ENCODE measurements at regions not wholly inside any gene's neighbourhood (a gene's known extent, or its start where the extent isn't known, plus 50 kb on each side); places are given as distances from the start of the nearest gene placed in this dataset.
"Not testable (repeated sequence)": the region's sequence is repeated elsewhere in the genome, so short reads cannot be mapped to it uniquely, and the experiment has no call there.

DNA sequence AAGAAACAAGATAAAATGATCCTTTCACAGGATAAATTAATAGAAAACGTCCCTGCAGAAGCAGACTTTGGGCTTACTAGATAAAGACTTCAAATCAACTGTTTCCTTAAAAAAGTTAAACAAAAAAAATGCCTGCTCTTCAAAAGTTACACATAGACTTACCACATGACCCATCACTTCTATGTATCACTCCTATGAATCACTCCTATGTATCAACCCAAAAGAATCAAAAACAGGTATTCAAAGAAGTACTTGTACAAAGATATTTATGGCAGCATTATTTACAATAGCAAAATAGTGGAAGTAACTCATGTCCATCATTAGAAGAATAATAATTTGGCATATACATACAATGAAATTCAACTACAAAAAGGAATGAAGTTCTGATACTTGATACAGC is 56.3 kb upstream of the PRDM9 start:
- peaks cover 2% of the 10 kb centered on the region for H3K9me3 Mint-ChIP-seq
- CTCF ChIA-PET: no interaction called here
- no peak for DNase-seq
- H3K4me3 Mint-ChIP-seq: no peak overlapping the region
- no peaks in the 10 kb centered on the region for H3K36me3 Mint-ChIP-seq (ENCODE audit: low read depth)
- H3K27me3 Mint-ChIP-seq: no peaks in the 10 kb centered on the region
- no peaks in the 10 kb centered on the region for H3K4me1 Mint-ChIP-seq
- POLR2A ChIA-PET: no interaction called here
- H3K27ac Mint-ChIP-seq: no peak overlapping the region

GRCh38 chr5:23450187-23450586 is 57.2 kb upstream of the PRDM9 start:
- Mint-ChIP-seq H3K9me3 (no peaks in the 10 kb centered on the region), H3K36me3 (ENCODE audit: low read depth) (no peaks in the 10 kb centered on the region), H3K27ac (no peak overlapping the region), H3K4me1 (no peaks in the 10 kb centered on the region), H3K27me3 (no peaks in the 10 kb centered on the region), H3K4me3 (no peak overlapping the region)
- CTCF ChIA-PET: no interaction called here
- POLR2A ChIA-PET: no interaction called here
- DNase-seq: no peak

DNA sequence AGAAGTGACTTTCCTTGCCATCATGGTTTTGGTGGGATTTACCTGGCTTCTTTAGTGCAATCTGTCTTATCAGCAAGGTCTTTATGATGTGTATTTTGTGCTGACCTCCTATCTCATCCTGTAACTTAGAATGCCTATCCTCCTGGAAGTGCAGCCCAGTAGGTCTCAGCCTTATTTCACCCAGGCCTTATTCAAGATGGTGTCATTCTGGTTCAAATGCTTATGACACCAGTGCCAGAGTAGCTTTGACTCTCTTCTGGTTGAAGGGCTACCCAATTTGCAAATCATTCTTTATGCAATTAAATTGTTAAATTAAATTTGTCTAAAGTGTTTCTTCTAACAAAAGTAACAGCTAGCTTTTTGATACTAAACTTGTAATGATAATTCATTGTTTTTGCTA is 58.8 kb upstream of the PRDM9 start:
- no peaks in the 10 kb centered on the region for H3K36me3 Mint-ChIP-seq (ENCODE audit: low read depth)
- no peak overlapping the region for H3K27ac Mint-ChIP-seq
- CTCF ChIA-PET: no interaction called here
- POLR2A ChIA-PET: no interaction called here
- no peaks in the 10 kb centered on the region for H3K4me1 Mint-ChIP-seq
- H3K9me3 Mint-ChIP-seq: no peaks in the 10 kb centered on the region
- no peak overlapping the region for H3K4me3 Mint-ChIP-seq
- no peaks in the 10 kb centered on the region for H3K27me3 Mint-ChIP-seq
- no peak for DNase-seq

- no peak overlapping the region for H3K4me3 Mint-ChIP-seq
- H3K27me3 Mint-ChIP-seq: no peaks in the 10 kb centered on the region
- H3K9me3 Mint-ChIP-seq: no peaks in the 10 kb centered on the region
- no peak overlapping the region for H3K27ac Mint-ChIP-seq
- POLR2A ChIA-PET: no interaction called here
- H3K36me3 Mint-ChIP-seq (ENCODE audit: low read depth): no peaks in the 10 kb centered on the region
- no peak for DNase-seq
- H3K4me1 Mint-ChIP-seq: no peaks in the 10 kb centered on the region
- CTCF ChIA-PET: no interaction called here
Measured at GRCh38 chr5:23446424-23446823, 61.0 kb upstream of the PRDM9 start.

- POLR2A ChIA-PET: no interaction called here
- DNase-seq: no peak
- Mint-ChIP-seq H3K4me1 (no peaks in the 10 kb centered on the region), H3K9me3 (peaks cover 6% of the 10 kb centered on the region), H3K36me3 (ENCODE audit: low read depth) (no peaks in the 10 kb centered on the region), H3K4me3 (no peak overlapping the region), H3K27ac (no peak overlapping the region), H3K27me3 (no peaks in the 10 kb centered on the region)
- CTCF ChIA-PET: no interaction called here
Measured at GRCh38 chr5:23445573-23445972, 61.8 kb upstream of the PRDM9 start.

DNA sequence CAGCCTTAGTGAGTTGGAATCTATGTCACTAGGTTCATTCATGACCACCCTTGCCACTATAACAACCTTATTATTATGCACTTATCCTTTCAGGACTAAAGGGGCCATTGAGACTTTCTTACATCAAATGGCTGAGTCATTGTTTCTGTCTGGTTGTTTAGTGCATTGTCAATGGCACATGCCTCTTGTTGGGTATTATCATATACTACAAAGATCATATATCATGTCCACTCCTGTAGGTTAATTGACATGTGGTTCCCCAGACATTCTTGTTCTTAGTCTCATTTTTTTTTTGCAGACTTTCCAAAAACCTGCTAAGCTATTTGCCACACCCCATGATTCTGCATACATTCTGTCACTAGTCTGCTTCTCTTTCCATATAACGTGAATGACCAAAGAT is 66.7 kb upstream of the PRDM9 start:
- POLR2A ChIA-PET: no interaction called here
- Mint-ChIP-seq H3K4me1 (no peaks in the 10 kb centered on the region), H3K27me3 (no peaks in the 10 kb centered on the region), H3K27ac (no peak overlapping the region), H3K9me3 (peaks cover 8% of the 10 kb centered on the region), H3K36me3 (ENCODE audit: low read depth) (no peaks in the 10 kb centered on the region), H3K4me3 (no peak overlapping the region)
- CTCF ChIA-PET: no interaction called here
- DNase-seq: no peak

- Mint-ChIP-seq H3K9me3 (peaks cover 8% of the 10 kb centered on the region), H3K4me3 (no peak overlapping the region), H3K36me3 (ENCODE audit: low read depth) (no peaks in the 10 kb centered on the region), H3K27ac (no peak overlapping the region), H3K4me1 (no peaks in the 10 kb centered on the region), H3K27me3 (no peaks in the 10 kb centered on the region)
- DNase-seq: no peak
- POLR2A ChIA-PET: no interaction called here
- CTCF ChIA-PET: no interaction called here
Measured at GRCh38 chr5:23437011-23437410, 70.4 kb upstream of the PRDM9 start.

DNA sequence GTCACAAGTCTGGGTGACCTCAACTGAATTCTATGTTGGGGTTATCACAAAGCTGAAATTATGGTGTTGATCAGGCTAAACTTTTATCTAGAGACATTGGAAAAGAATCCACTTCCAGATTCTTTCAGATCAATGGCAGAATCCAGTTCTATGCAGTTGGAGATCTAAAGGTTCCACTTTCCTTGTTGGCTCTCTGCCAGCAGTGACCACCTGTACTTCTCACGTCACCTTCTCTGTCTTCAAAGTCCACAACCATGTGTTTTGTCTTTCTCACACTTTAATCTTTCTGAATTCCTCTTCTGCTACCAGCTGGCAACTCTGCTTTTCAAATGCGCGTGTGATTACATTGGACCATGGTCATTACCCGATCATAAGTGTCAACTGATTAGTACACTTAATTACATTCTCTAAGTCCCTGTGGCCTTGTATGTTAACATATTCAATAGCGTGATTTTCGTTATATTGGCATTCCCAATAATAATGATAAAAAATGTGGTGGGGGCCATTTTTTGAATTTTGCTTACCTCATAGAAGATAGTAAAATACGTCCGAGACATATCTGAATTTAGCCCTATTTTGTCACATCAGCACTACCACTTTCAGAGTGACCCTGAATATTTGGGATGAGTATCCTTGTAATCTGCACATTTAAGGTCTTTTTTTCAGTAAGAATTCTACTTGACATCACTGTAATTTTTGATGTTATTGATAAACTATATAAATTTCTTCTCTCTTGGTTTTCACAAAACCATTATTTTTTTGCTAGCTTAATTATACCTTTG is 73.7 kb upstream of the PRDM9 start:
- DNase-seq: no peak
- Mint-ChIP-seq H3K27me3 (no peaks in the 10 kb centered on the region), H3K27ac (no peak overlapping the region), H3K4me3 (no peak overlapping the region), H3K4me1 (no peaks in the 10 kb centered on the region), H3K9me3 (peaks cover 2% of the 10 kb centered on the region), H3K36me3 (ENCODE audit: low read depth) (no peaks in the 10 kb centered on the region)
- ChIA-PET POLR2A (no interaction called here), CTCF (no interaction called here)

GRCh38 chr5:23428705-23429104 is 78.7 kb upstream of the PRDM9 start:
- ChIA-PET POLR2A (no interaction called here), CTCF (no interaction called here)
- Mint-ChIP-seq H3K4me3 (no peak overlapping the region), H3K4me1 (no peaks in the 10 kb centered on the region), H3K36me3 (ENCODE audit: low read depth) (no peaks in the 10 kb centered on the region), H3K27ac (no peak overlapping the region), H3K9me3 (peaks cover 2% of the 10 kb centered on the region), H3K27me3 (no peaks in the 10 kb centered on the region)
- DNase-seq: no peak

GRCh38 chr5:23420214-23420613 is 87.2 kb upstream of the PRDM9 start:
- H3K27ac Mint-ChIP-seq; H3K4me3 Mint-ChIP-seq; H3K4me1 Mint-ChIP-seq; DNase-seq; H3K9me3 Mint-ChIP-seq; H3K36me3 Mint-ChIP-seq (ENCODE audit: low read depth); H3K27me3 Mint-ChIP-seq; CTCF ChIA-PET; POLR2A ChIA-PET: not testable (repeated sequence)

DNA sequence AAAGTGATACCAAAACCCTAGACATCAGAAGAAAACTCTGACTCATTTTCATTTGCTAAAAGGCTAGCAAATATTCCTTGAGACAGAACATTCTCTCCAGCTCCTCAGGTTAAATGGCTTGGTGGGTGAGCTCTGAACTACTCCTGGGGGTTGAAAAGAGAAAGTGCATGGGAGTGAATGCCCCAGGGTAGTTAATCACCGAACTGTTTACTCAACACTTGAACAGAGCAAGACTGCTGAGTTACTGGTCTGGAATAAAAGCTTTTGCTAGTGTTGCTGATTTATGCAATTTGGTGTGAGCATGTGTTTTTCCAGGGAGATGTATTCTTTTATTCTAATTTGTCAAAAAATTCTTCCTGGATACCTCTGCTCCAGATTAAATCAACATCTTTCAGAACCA is 88.3 kb upstream of the PRDM9 start:
- CTCF ChIA-PET: no interaction called here
- peaks cover 7% of the 10 kb centered on the region for H3K9me3 Mint-ChIP-seq
- H3K4me3 Mint-ChIP-seq: no peak overlapping the region
- H3K27ac Mint-ChIP-seq: peak overlapping the region; percentile 13
- DNase-seq: no peak
- H3K36me3 Mint-ChIP-seq (ENCODE audit: low read depth): no peaks in the 10 kb centered on the region
- H3K27me3 Mint-ChIP-seq: no peaks in the 10 kb centered on the region
- H3K4me1 Mint-ChIP-seq: no peaks in the 10 kb centered on the region
- POLR2A ChIA-PET: no interaction called here

DNA sequence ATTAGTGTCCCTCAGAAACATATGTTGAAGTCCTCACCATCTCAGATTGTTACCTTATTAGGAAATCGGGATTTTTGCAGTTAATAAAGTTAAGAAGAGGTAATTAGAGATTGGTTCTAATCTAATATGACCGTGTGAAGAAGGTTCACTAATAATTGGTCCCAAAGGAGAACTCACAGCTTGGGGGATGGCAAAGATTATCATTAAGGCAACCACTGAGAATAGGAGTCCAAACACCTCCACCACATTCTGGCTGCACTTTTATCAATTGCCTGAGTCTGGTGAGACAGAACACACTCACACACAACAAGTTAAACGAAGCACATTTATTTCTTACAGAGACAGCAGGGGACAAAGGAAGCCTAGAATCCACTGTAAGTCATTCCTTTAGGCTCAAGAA is 94.9 kb upstream of the PRDM9 start:
- no peak overlapping the region for H3K27ac Mint-ChIP-seq
- H3K36me3 Mint-ChIP-seq (ENCODE audit: low read depth): no peaks in the 10 kb centered on the region
- no peaks in the 10 kb centered on the region for H3K4me1 Mint-ChIP-seq
- no peaks in the 10 kb centered on the region for H3K27me3 Mint-ChIP-seq
- ChIA-PET POLR2A (no interaction called here), CTCF (no interaction called here)
- peaks cover 3% of the 10 kb centered on the region for H3K9me3 Mint-ChIP-seq
- no peak for DNase-seq
- no peak overlapping the region for H3K4me3 Mint-ChIP-seq

GRCh38 chr5:23411994-23412393 is 95.4 kb upstream of the PRDM9 start:
- no peak for DNase-seq
- no peaks in the 10 kb centered on the region for H3K4me1 Mint-ChIP-seq
- POLR2A ChIA-PET: no interaction called here
- no peak overlapping the region for H3K27ac Mint-ChIP-seq
- H3K27me3 Mint-ChIP-seq: no peaks in the 10 kb centered on the region
- peaks cover 3% of the 10 kb centered on the region for H3K9me3 Mint-ChIP-seq
- H3K4me3 Mint-ChIP-seq: no peak overlapping the region
- CTCF ChIA-PET: interaction anchor here (0.6 kb wide), 1 partner anchor 1938 kb away, joined by 3 read pairs; no protein-coding TSS in a partner anchor
- H3K36me3 Mint-ChIP-seq (ENCODE audit: low read depth): no peaks in the 10 kb centered on the region

GRCh38 chr5:23411200-23411599 is 96.2 kb upstream of the PRDM9 start:
- no peak overlapping the region for H3K4me3 Mint-ChIP-seq
- H3K9me3 Mint-ChIP-seq: peaks cover 3% of the 10 kb centered on the region
- ChIA-PET CTCF (interaction anchor here (0.6 kb wide), 1 partner anchor 1939 kb away, joined by 3 read pairs; no protein-coding TSS in a partner anchor), POLR2A (no interaction called here)
- no peaks in the 10 kb centered on the region for H3K27me3 Mint-ChIP-seq
- H3K4me1 Mint-ChIP-seq: no peaks in the 10 kb centered on the region
- no peak overlapping the region for H3K27ac Mint-ChIP-seq
- no peak for DNase-seq
- H3K36me3 Mint-ChIP-seq (ENCODE audit: low read depth): no peaks in the 10 kb centered on the region

Data from activated CD4-positive, alpha-beta T cell treated with anti-CD3 and anti-CD28 coated beads, Interleukin-2, amount 10 ng/mL, durations not matched to agents 7 days and 5 days (primary cell).